ENCODE measurements at regions not wholly inside any gene's neighbourhood (a gene's known extent, or its start where the extent isn't known, plus 50 kb on each side); places are given as distances from the start of the nearest gene placed in this dataset.

DNA sequence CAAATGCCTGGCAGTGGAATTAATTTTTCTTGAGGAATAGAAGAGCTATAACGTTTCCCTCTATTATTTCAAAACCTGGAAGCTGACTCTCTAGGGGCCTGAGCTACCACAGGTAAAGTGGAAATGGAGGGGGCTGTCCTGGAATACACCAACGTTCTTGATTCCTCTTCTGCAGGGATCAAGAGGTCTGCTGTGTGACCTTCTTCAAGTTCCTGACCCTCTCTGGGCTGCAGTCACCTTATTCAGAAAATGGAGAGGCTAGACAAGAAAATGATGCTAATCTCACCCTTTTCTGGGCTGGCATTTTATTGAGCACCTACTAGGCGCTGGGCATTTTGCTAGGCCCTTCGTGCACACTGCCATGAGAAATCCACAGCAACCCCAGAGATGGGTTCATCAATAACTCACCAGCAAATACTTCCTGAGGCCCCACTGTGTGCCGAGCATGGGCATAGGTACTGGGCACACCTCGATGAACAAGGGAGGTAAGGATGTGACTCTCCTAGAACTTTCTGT, 55.2 kb upstream of the DLK1 start:
- in situ Hi-C loops (cut with MboI; ENCODE audit: low sequenced_read_pairs) = loop anchor here (25.0 kb wide), 1 partner anchor 966 kb away; no protein-coding TSS in a partner anchor

- in situ Hi-C loops (cut with MboI; ENCODE audit: low sequenced_read_pairs) = loop anchor here (25.0 kb wide), 1 partner anchor 965 kb away; no protein-coding TSS in a partner anchor
These were observed 54.8 kb upstream of the DLK1 start for GRCh38 chr14:100671906-100672305.

- in situ Hi-C loops (cut with MboI; ENCODE audit: low sequenced_read_pairs) = loop anchor here (25.0 kb wide), 1 partner anchor 964 kb away; no protein-coding TSS in a partner anchor
These were observed 53.4 kb upstream of the DLK1 start for GRCh38 chr14:100673085-100673806.

GRCh38 chr14:100673807-100674154, 52.9 kb upstream of the DLK1 start:
- in situ Hi-C loops (cut with MboI; ENCODE audit: low sequenced_read_pairs) = loop anchor here (25.0 kb wide), 1 partner anchor 964 kb away; no protein-coding TSS in a partner anchor

DNA sequence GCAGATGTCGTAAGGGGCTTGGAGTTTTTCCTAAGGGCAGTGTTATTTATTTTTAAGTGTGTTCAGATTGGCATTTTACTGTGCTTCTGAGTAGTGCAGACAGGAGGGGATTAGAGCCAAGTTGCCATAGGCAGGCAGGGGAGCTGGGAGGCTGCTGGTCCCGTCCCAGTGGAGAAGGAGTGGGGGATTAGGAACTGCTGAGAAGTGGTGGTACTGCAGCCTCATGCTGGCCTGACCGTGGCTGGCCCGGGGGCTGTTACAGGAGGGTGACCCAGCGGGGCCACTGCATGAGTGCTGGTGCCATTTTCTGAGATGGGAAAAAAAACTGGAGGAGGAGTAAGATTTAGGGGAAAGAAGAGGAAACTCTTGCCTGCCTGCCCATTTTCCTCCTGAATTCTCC, 52.3 kb upstream of the DLK1 start:
- in situ Hi-C loops (cut with MboI; ENCODE audit: low sequenced_read_pairs) = loop anchor here (25.0 kb wide), 1 partner anchor 963 kb away; no protein-coding TSS in a partner anchor

DNA sequence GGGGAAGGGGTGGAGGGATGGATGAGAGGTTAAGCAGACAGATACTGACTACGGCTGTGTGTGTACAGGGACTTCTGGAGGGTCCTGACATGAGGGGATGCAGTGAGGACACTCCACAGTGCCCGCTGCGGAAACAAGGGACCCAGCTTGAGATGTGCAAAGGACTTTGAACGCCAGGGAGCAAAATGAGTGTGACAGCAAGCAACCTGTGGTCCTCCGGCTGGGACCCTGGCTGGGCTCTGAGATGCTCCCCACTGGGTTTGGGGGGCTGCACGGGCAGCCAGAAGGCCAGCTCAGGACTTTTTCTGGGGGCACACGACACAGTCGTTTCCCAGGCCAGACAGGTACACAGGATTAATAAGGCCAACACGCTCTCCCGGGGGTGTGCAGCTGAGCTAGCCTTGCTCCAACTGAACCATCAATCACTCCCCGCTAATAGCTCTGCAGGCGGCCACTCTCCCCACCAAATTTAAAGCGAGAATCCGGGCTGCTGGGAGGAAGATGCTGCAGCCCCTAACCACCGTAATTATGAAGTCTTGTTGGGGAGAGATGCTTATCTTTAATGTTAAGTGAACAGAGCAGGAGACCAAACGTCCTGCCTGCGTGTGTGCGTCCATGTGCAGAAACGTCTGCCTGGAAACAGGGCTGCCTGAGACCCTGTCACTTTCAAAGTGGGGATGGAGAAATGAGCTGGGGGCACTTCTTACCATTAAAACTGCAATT, 51.6 kb upstream of the DLK1 start:
- in situ Hi-C loops (cut with MboI; ENCODE audit: low sequenced_read_pairs) = loop anchor here (25.0 kb wide), 1 partner anchor 962 kb away; no protein-coding TSS in a partner anchor

- in situ Hi-C loops (cut with MboI; ENCODE audit: low sequenced_read_pairs) = no loop called here
These were observed 50.7 kb upstream of the DLK1 start for GRCh38 chr14:100675699-100676684.

Data from HL-60/S4 treated with retinoic acid at 250 ng/mL for 4 days and 3 days (cell line).